ENCODE measurements at regions not wholly inside any gene's neighbourhood (a gene's known extent, or its start where the extent isn't known, plus 50 kb on each side); places are given as distances from the start of the nearest gene placed in this dataset.
"Not testable (repeated sequence)": the region's sequence is repeated elsewhere in the genome, so short reads cannot be mapped to it uniquely, and the experiment has no call there.

GRCh38 chr1:101547357-101547756, 310.5 kb downstream of the S1PR1 start:
- no peak for DNase-seq

GRCh38 chr1:101548376-101548775, 311.6 kb downstream of the S1PR1 start:
- no peak for DNase-seq

GRCh38 chr1:101550581-101550980, 313.8 kb downstream of the S1PR1 start:
- no peak for DNase-seq

- no peak for DNase-seq
Observed at GRCh38 chr1:101566883-101567538, 330.2 kb downstream of the S1PR1 start.

- DNase-seq: peak in 1 of 3 donors; percentile 5
Observed at GRCh38 chr1:101567582-101568189, 330.9 kb downstream of the S1PR1 start.

- peak; percentile 16 to 84 (median 60) for DNase-seq
Observed at GRCh38 chr1:101587741-101588140, 350.9 kb downstream of the S1PR1 start.

GRCh38 chr1:101588677-101589076, 351.9 kb downstream of the S1PR1 start:
- DNase-seq: no peak

GRCh38 chr1:101592845-101593244, 356.0 kb downstream of the S1PR1 start:
- DNase-seq: no peak

GRCh38 chr1:101595881-101596374, 359.1 kb downstream of the S1PR1 start:
- DNase-seq: peak in 1 of 3 donors; percentile 51

- not testable (repeated sequence) for DNase-seq
Observed at GRCh38 chr1:101600615-101601014, 363.8 kb downstream of the S1PR1 start.

- DNase-seq: no peak
Observed at GRCh38 chr1:101603726-101604125, 366.9 kb downstream of the S1PR1 start.

- DNase-seq: no peak
Observed at GRCh38 chr1:101605878-101606277, 369.1 kb downstream of the S1PR1 start.

GRCh38 chr1:101613546-101613945, 376.7 kb downstream of the S1PR1 start:
- DNase-seq: no peak

- DNase-seq: no peak
Observed at GRCh38 chr1:101618900-101619299, 377.8 kb downstream of the OLFM3 start.

- peak in 2 of 3 donors; percentile 7 to 33 for DNase-seq
Observed at GRCh38 chr1:101632548-101633272, 364.0 kb downstream of the OLFM3 start.

- no peak for DNase-seq
Observed at GRCh38 chr1:101645810-101646209, 350.9 kb downstream of the OLFM3 start.

- DNase-seq: no peak
Observed at GRCh38 chr1:101652484-101652883, 344.2 kb downstream of the OLFM3 start.

- DNase-seq: no peak
Observed at GRCh38 chr1:101653482-101653946, 343.2 kb downstream of the OLFM3 start.

GRCh38 chr1:101664726-101665125, 332.0 kb downstream of the OLFM3 start:
- DNase-seq: no peak

- DNase-seq: peak; percentile 17 to 75 (median 18)
Observed at GRCh38 chr1:101667761-101668160, 329.0 kb downstream of the OLFM3 start.

GRCh38 chr1:101683136-101683535, 313.6 kb downstream of the OLFM3 start:
- DNase-seq: no peak

- no peak for DNase-seq
Observed at GRCh38 chr1:101683561-101683960, 313.2 kb downstream of the OLFM3 start.

- peak; percentile 5 to 65 (median 20) for DNase-seq
Observed at GRCh38 chr1:101697072-101697471, 299.7 kb downstream of the OLFM3 start.
